Gastroesophageal sphincter (tissue), 4 donors: ENCODE measurements at regions not wholly inside any gene's neighbourhood (a gene's known extent, or its start where the extent isn't known, plus 50 kb on each side); places are given as distances from the start of the nearest gene placed in this dataset.

ENCODE experiments used
- ATAC-seq: fragments of 150-250 bp; one replicate; pipeline ENCODE4 v1.9.1; 2016; ENCODE audit warnings: mild to moderate bottlenecking, moderate library complexity
- H3K27ac ChIP-seq, 4 donors: fragments of 200-600 bp; sonication (generic) in 3 of 4; 1 replicate in 3 of 4; 2 replicates in 1 of 4; pipeline ENCODE4 v1.5.1; 2016 to 2019
- H3K27me3 ChIP-seq: fragments of 200-600 bp; sonication (generic); one replicate; pipeline ENCODE4 v1.5.1; 2019
- H3K36me3 ChIP-seq, 2 donors: fragments of 200-600 bp; sonication (generic); one replicate each; pipeline ENCODE4 v1.5.1; 2019; ENCODE audit warnings: control low read depth in 1 of 2
- H3K4me1 ChIP-seq, 3 donors: fragments of 200-600 bp; sonication (generic); 1 replicate in 2 of 3; 2 replicates in 1 of 3; pipeline ENCODE4 v1.5.1; 2016 to 2019; ENCODE audit warnings: control low read depth in 2 of 3
- H3K4me3 ChIP-seq, 2 donors: fragments of 200-600 bp; sonication (generic); one replicate each; pipeline ENCODE4 v1.5.1; 2019; ENCODE audit warnings: mild to moderate bottlenecking in 1 of 2, moderate library complexity in 1 of 2
- H3K9me3 ChIP-seq, 3 donors: fragments of 200-600 bp; sonication (generic); one replicate each; pipeline ENCODE4 v1.5.1; 2017 to 2019; ENCODE audit warnings: control low read depth in 2 of 3
- CTCF ChIP-seq, 4 experiments: fragments of 200-600 bp in 2 of 4; fragments of 450-650 bp in 2 of 4; sonication (generic) in 1 of 4; IDR thresholded peaks; one replicate each; pipeline ENCODE4 v1.5.1; 2017 to 2019; ENCODE audit warnings: antibody characterized with exemption in 4 of 4, mild to moderate bottlenecking in 2 of 4, moderate library complexity in 2 of 4
- EP300 ChIP-seq: sonication (generic); formaldehyde crosslinking; IDR thresholded peaks from one replicate; pipeline ENCODE4 v1.6.1; 2017; ENCODE audit warnings: antibody characterized with exemption, mild to moderate bottlenecking
- POLR2A ChIP-seq, 2 donors: fragments of 450-650 bp; IDR thresholded peaks; one replicate each; pipeline ENCODE4 v1.6.1; 2017; ENCODE audit warnings: antibody characterized with exemption in 2 of 2, mild to moderate bottlenecking in 2 of 2, moderate library complexity in 1 of 2
- POLR2AphosphoS5 ChIP-seq: sonication (generic); formaldehyde crosslinking; IDR thresholded peaks from one replicate; pipeline ENCODE4 v1.6.1; 2017; ENCODE audit warnings: antibody characterized with exemption
- WGBS, 2 donors: methylation state at CpG; one replicate each; pipeline ENCODE4 v1.1.5; 2018; ENCODE audit warnings: low coverage in 1 of 2; 5-methylcytosine and 5-hydroxymethylcytosine counted together

- H3K27me3 ChIP-seq = peaks cover 75% of the 10 kb centered on the region
- WGBS, 2 donors = 89 to 94% methylated on average over 7 of the region's 16 CpGs
- no peak overlapping the region for H3K27ac ChIP-seq
- TF ChIP-seq CTCF (IDR thresholded peaks at IDR 0.05) (no peak), EP300 (no peak), POLR2A (IDR thresholded peaks at IDR 0.05) (no peak), POLR2AphosphoS5 (no peak)
- peaks cover 0 to 1% (median 0%) of the 10 kb centered on the region in 3 donors for H3K9me3 ChIP-seq
- no peaks in the 10 kb centered on the region for H3K4me1 ChIP-seq
- H3K4me3 ChIP-seq = no peak overlapping the region
- ATAC-seq = no peak
- no peaks in the 10 kb centered on the region for H3K36me3 ChIP-seq
Measured at GRCh38 chr22:48838376-48838775, 989.3 kb downstream of the BRD1 start.

GRCh38 chr22:48837341-48837935, 990.2 kb downstream of the BRD1 start:
- no peak for ATAC-seq
- Histone ChIP-seq H3K4me3 (no peak overlapping the region), H3K36me3 (no peaks in the 10 kb centered on the region), H3K27me3 (peaks cover 75% of the 10 kb centered on the region), H3K4me1 (no peaks in the 10 kb centered on the region), H3K27ac (no peak overlapping the region), H3K9me3 (peaks cover 0 to 11% (median 0%) of the 10 kb centered on the region in 3 donors)
- 64 to 73% methylated on average over 10 to 16 of the region's 16 CpGs for WGBS, 2 donors
- TF ChIP-seq POLR2A (IDR thresholded peaks at IDR 0.05) = no peak
- TF ChIP-seq EP300 = no peak
- TF ChIP-seq POLR2AphosphoS5 = no peak
- TF ChIP-seq CTCF (IDR thresholded peaks at IDR 0.05) = no peak

GRCh38 chr22:48836673-48837340, 990.9 kb downstream of the BRD1 start:
- Histone ChIP-seq H3K36me3 (no peaks in the 10 kb centered on the region), H3K27me3 (peaks cover 72% of the 10 kb centered on the region), H3K4me1 (no peaks in the 10 kb centered on the region), H3K27ac (no peak overlapping the region), H3K4me3 (no peak overlapping the region), H3K9me3 (peaks cover 0 to 16% (median 0%) of the 10 kb centered on the region in 3 donors)
- ATAC-seq = no peak
- WGBS, 2 donors = 87 to 93% methylated on average over 10 of the region's 19 CpGs
- TF ChIP-seq EP300 = no peak
- TF ChIP-seq POLR2AphosphoS5 = no peak
- no peak for TF ChIP-seq CTCF (IDR thresholded peaks at IDR 0.05)
- no peak for TF ChIP-seq POLR2A (IDR thresholded peaks at IDR 0.05)

GRCh38 chr22:48835857-48836672, 991.6 kb downstream of the BRD1 start:
- 60 to 89% methylated on average over 2 to 9 of the region's 33 CpGs for WGBS, 2 donors
- Histone ChIP-seq H3K9me3 (peaks cover 0 to 23% (median 0%) of the 10 kb centered on the region in 3 donors), H3K27ac (no peak overlapping the region), H3K4me3 (no peak overlapping the region), H3K27me3 (peaks cover 69% of the 10 kb centered on the region), H3K36me3 (no peaks in the 10 kb centered on the region), H3K4me1 (no peaks in the 10 kb centered on the region)
- no peak for TF ChIP-seq EP300
- TF ChIP-seq POLR2A (IDR thresholded peaks at IDR 0.05) = no peak
- no peak for TF ChIP-seq CTCF (IDR thresholded peaks at IDR 0.05)
- TF ChIP-seq POLR2AphosphoS5 = no peak
- ATAC-seq = no peak
